HepG2 (cell line): ENCODE measurements at regions not wholly inside any gene's neighbourhood (a gene's known extent, or its start where the extent isn't known, plus 50 kb on each side); places are given as distances from the start of the nearest gene placed in this dataset.

Experiments used
- ATAC-seq: fragments of 200-7000 bp; cut with Tn5 transposase; 3 replicates; pipeline ENCODE4 v1.9.1; 2020; ENCODE audit warnings: mild to moderate bottlenecking, moderate library complexity
- BruUV-seq: library from RNA; stranded (reverse); fragments of 400-500 nt; replicated peaks from 2 replicates; lab custom pipeline; 2021; lab: Mats Ljungman, UMichigan
- CTCF ChIA-PET: fragments of 300-600 bp; formaldehyde crosslinking; extraction: SDS; loops from one replicate; lab custom pipeline; 2021; ENCODE audit warnings: low total read pairs, inconsistent platforms, low intra/inter-chr PET ratio; lab: Yijun Ruan, JAX
- POLR2A ChIA-PET: fragments of 350-600 bp; sonication (Branson Sonifier 250); formaldehyde crosslinking; loops from one replicate; lab custom pipeline; 2020; ENCODE audit warnings: antibody characterized with exemption, inconsistent platforms; lab: Yijun Ruan, JAX
- DNase-seq: peaks from one replicate; pipeline ENCODE4 v3.0.0-alpha.2; 2015; ENCODE audit warnings: low spot score
- FAIRE-seq: peaks from 3 replicates; lab custom pipeline; 2011; peaks lifted over from hg19 to GRCh38; lab: Jason Lieb, UNC
- H2AFZ ChIP-seq: one replicate; pipeline ENCODE4 v1.6.1; 2011; ENCODE audit warnings: low read length, inconsistent platforms
- H3K27ac ChIP-seq: fragments of 300-600 bp; 3 replicates; pipeline ENCODE4 v1.8.0; 2011; ENCODE audit warnings: mixed run types, mild to moderate bottlenecking, mixed read lengths, low read length, inconsistent platforms; ENCODE audit not compliant: insufficient read depth; ENCODE audit errors: extremely low read length
- H3K27me3 ChIP-seq, 2 experiments: fragments of 200-600 bp in 1 of 2; 2 replicates in 1 of 2; 3 replicates in 1 of 2; pipeline versions ENCODE4 v1.6.0 to v1.8.0; 2011; ENCODE audit warnings: low read length in 2 of 2, mild to moderate bottlenecking in 2 of 2, moderate library complexity in 2 of 2, inconsistent platforms in 1 of 2; ENCODE audit not compliant: insufficient read depth in 2 of 2, control insufficient read depth in 1 of 2
- H3K36me3 ChIP-seq, 2 experiments: fragments of 200-600 bp in 1 of 2; replicated peaks in 1 of 2; 2 replicates in 1 of 2; 3 replicates in 1 of 2; pipeline versions ENCODE4 v1.5.1 to v1.8.0; 2011; ENCODE audit warnings: low read length in 2 of 2, inconsistent platforms in 1 of 2; ENCODE audit not compliant: insufficient read depth in 2 of 2, control insufficient read depth in 1 of 2
- H3K4me1 ChIP-seq: 2 replicates; pipeline ENCODE4 v1.5.1; 2012; ENCODE audit warnings: low read length, inconsistent platforms; ENCODE audit not compliant: insufficient read depth
- H3K4me2 ChIP-seq: 2 replicates; pipeline ENCODE4 v1.6.0; 2011; ENCODE audit warnings: low read depth, low read length, inconsistent platforms
- H3K4me3 ChIP-seq, 3 experiments: fragments of 200-600 bp in 1 of 3; sonication (generic), shearing (Covaris generic) in 1 of 3; replicated peaks in 1 of 3; 2 replicates each; pipeline ENCODE4 v1.5.1; 2011 to 2016; ENCODE audit warnings: low read length in 3 of 3, inconsistent platforms in 2 of 3, low read depth in 2 of 3, mild to moderate bottlenecking in 2 of 3, control low read depth in 1 of 3, mixed read lengths in 1 of 3; ENCODE audit not compliant: insufficient read depth in 1 of 3
- H3K79me2 ChIP-seq: one replicate; pipeline ENCODE4 v1.6.1; 2011; ENCODE audit warnings: low read length, inconsistent platforms; ENCODE audit not compliant: insufficient read depth
- H3K9ac ChIP-seq: 2 replicates; pipeline ENCODE4 v1.6.0; 2011; ENCODE audit warnings: mild to moderate bottlenecking, low read depth, low read length, inconsistent platforms; ENCODE audit not compliant: insufficient read depth
- H3K9me3 ChIP-seq: 2 replicates; pipeline ENCODE4 v1.5.1; 2012; ENCODE audit warnings: mild to moderate bottlenecking, low read length
- H4K20me1 ChIP-seq: 2 replicates; pipeline ENCODE4 v1.6.0; 2011; ENCODE audit warnings: inconsistent platforms, mild to moderate bottlenecking, low read length, moderate library complexity; ENCODE audit not compliant: insufficient read depth
- CTCF ChIP-seq: sonication (generic); formaldehyde crosslinking; IDR thresholded peaks from 2 replicates; pipeline ENCODE4 v1.5.0; 2020; ENCODE audit warnings: mild to moderate bottlenecking, missing genetic modification reagents, moderate library complexity
- KAT8 ChIP-seq: IDR thresholded peaks from 2 replicates; pipeline ENCODE4 v1.6.1; 2016; ENCODE audit warnings: missing genetic modification reagents, missing compliant biosample characterization
- SMC3 ChIP-seq: IDR thresholded peaks from 2 replicates; pipeline ENCODE4 v1.6.1; 2011; ENCODE audit warnings: low read length, improper control_type of control experiment
- ZBTB25 ChIP-seq: IDR thresholded peaks from 2 replicates; pipeline ENCODE4 v1.6.1; 2018; ENCODE audit warnings: missing genetic modification reagents
- ZBTB38 ChIP-seq: sonication (generic); formaldehyde crosslinking; IDR thresholded peaks from 2 replicates; pipeline ENCODE4 v1.5.1; 2020; ENCODE audit warnings: mild to moderate bottlenecking, missing genetic modification reagents
- ZNF512B ChIP-seq: sonication (generic); formaldehyde crosslinking; IDR thresholded peaks from 2 replicates; pipeline ENCODE4 v1.5.1; 2020; ENCODE audit warnings: missing genetic modification reagents, mild to moderate bottlenecking, borderline replicate concordance
- ZNF552 ChIP-seq: sonication (generic); formaldehyde crosslinking; IDR thresholded peaks from 2 replicates; pipeline ENCODE4 v1.9.0; 2022; ENCODE audit warnings: missing genetic modification reagents, mild to moderate bottlenecking, borderline replicate concordance
- ZNF75D ChIP-seq: sonication (generic); formaldehyde crosslinking; IDR thresholded peaks from 2 replicates; pipeline ENCODE4 v1.8.1; 2023; ENCODE audit warnings: missing genetic modification reagents, mild to moderate bottlenecking, borderline replicate concordance
- WGBS: methylation state at CpG from one replicate; pipeline ENCODE4 v1.1.6; 2017; ENCODE audit warnings: low lambda C conversion rate; 5-methylcytosine and 5-hydroxymethylcytosine counted together
- in situ Hi-C: cut with HindIII; loops from 2 replicates; pipeline ENCODE4 v1.10.0; 2017; ENCODE audit warnings: low pct_unique_long_range_greater_than_20kb; ENCODE audit not compliant: extremely low pct_ligation_motif_present
- intact Hi-C: fragments of 100-400 bp; cut with micrococcal nuclease; formaldehyde crosslinking; loops from one replicate; pipeline ENCODE4 v1.10.0; 2022; ENCODE audit not compliant: unreplicated experiment

- no peak overlapping the region for H3K4me3 ChIP-seq
- H3K9ac ChIP-seq: no peak overlapping the region
- no TSS peak for BruUV-seq
- TF ChIP-seq ZNF552 (CRISPR knock-in tag) (no peak), ZNF512B (CRISPR knock-in tag) (0 out of 2 replicates have a peak, but pooled peaks have one; percentile 16)
- intact Hi-C loops: loop anchor here (1.0 kb wide), 4 partner anchors 229 to 1463 kb away; no protein-coding TSS in a partner anchor
- ChIA-PET POLR2A (no interaction called here), CTCF (interaction anchor here (2.1 to 2.5 kb wide), 4 partner anchors 665 to 1462 kb away, joined by 13 to 29 read pairs (median 17); no protein-coding TSS in a partner anchor)
- H3K27ac ChIP-seq: no peak overlapping the region
- H3K79me2 ChIP-seq: no peaks in the 10 kb centered on the region
- H3K4me2 ChIP-seq: no peak overlapping the region
- H2AFZ ChIP-seq: no peak overlapping the region
- DNase-seq (no peak), FAIRE-seq (no peak), ATAC-seq (peak; percentile 12; the same call in 1 of the 3 replicates)
- no peaks in the 10 kb centered on the region for H3K9me3 ChIP-seq
- no peaks in the 10 kb centered on the region for H3K27me3 ChIP-seq
- H3K36me3 ChIP-seq: no peaks in the 10 kb centered on the region
- no peaks in the 10 kb centered on the region for H4K20me1 ChIP-seq
- in situ Hi-C loops: loop anchor here (5.0 to 10.0 kb wide), 2 partner anchors 662 to 1199 kb away; no protein-coding TSS in a partner anchor
- H3K4me1 ChIP-seq: no peaks in the 10 kb centered on the region
- WGBS: 23% methylated on average over 3 of the region's 3 CpGs
These were observed 286.4 kb upstream of the PRKD1 start for GRCh38 chr14:30214014-30214413.

- Histone ChIP-seq H3K9ac (no peak overlapping the region), H4K20me1 (no peaks in the 10 kb centered on the region), H3K4me2 (no peak overlapping the region), H3K27me3 (no peaks in the 10 kb centered on the region), H2AFZ (no peak overlapping the region), H3K4me1 (no peaks in the 10 kb centered on the region), H3K79me2 (no peaks in the 10 kb centered on the region), H3K36me3 (no peaks in the 10 kb centered on the region), H3K27ac (no peak overlapping the region), H3K9me3 (no peaks in the 10 kb centered on the region), H3K4me3 (no peak overlapping the region)
- ATAC-seq (peak; percentile 91), FAIRE-seq (peak; percentile 97), DNase-seq (peak; percentile 75)
- intact Hi-C loops: loop anchor here (1.0 kb wide), 4 partner anchors 229 to 1463 kb away; no protein-coding TSS in a partner anchor
- POLR2A ChIA-PET: no interaction called here
- in situ Hi-C loops: loop anchor here (5.0 to 10.0 kb wide), 3 partner anchors 662 to 1457 kb away; no protein-coding TSS in a partner anchor
- CTCF ChIA-PET: interaction anchor here (0.6 to 2.5 kb wide), 5 partner anchors 666 to 1463 kb away, joined by 3 to 29 read pairs (median 17); no protein-coding TSS in a partner anchor
- BruUV-seq: no TSS peak
- WGBS: 0% methylated on average over 2 of the region's 2 CpGs
- TF ChIP-seq ZNF75D: 0 out of 2 replicates have a peak, but pooled peaks have one; percentile 61
- 0 out of 2 replicates have a peak, but pooled peaks have one; percentile 22 for TF ChIP-seq ZBTB25 (CRISPR knock-in tag)
- TF ChIP-seq ZBTB38 (CRISPR knock-in tag): no peak
- TF ChIP-seq CTCF (CRISPR knock-in tag): peak; percentile 87
- no peak for TF ChIP-seq KAT8
- TF ChIP-seq SMC3: peak; percentile 85
These were observed 286.9 kb upstream of the PRKD1 start for GRCh38 chr14:30214461-30215090.
